HepG2 (cell line): ENCODE measurements at regions not wholly inside any gene's neighbourhood (a gene's known extent, or its start where the extent isn't known, plus 50 kb on each side); places are given as distances from the start of the nearest gene placed in this dataset.
A peak's percentile ranks its signal among the peaks of the same experiment; 100 is the strongest.

Experiments
- ATAC-seq: fragments of 200-7000 bp; cut with Tn5 transposase; 3 replicates; pipeline ENCODE4 v1.9.1; 2020; ENCODE audit warnings: mild to moderate bottlenecking, moderate library complexity
- BruUV-seq: library from RNA; stranded (reverse); fragments of 400-500 nt; replicated peaks from 2 replicates; lab custom pipeline; 2021; lab: Mats Ljungman, UMichigan
- CTCF ChIA-PET: fragments of 300-600 bp; formaldehyde crosslinking; extraction: SDS; loops from one replicate; lab custom pipeline; 2021; ENCODE audit warnings: low total read pairs, inconsistent platforms, low intra/inter-chr PET ratio; lab: Yijun Ruan, JAX
- POLR2A ChIA-PET: fragments of 350-600 bp; sonication (Branson Sonifier 250); formaldehyde crosslinking; loops from one replicate; lab custom pipeline; 2020; ENCODE audit warnings: antibody characterized with exemption, inconsistent platforms; lab: Yijun Ruan, JAX
- DNase-seq: peaks from one replicate; pipeline ENCODE4 v3.0.0-alpha.2; 2015; ENCODE audit warnings: low spot score
- FAIRE-seq: peaks from 3 replicates; lab custom pipeline; 2011; peaks lifted over from hg19 to GRCh38; lab: Jason Lieb, UNC
- H2AFZ ChIP-seq: one replicate; pipeline ENCODE4 v1.6.1; 2011; ENCODE audit warnings: low read length, inconsistent platforms
- H3K27ac ChIP-seq: fragments of 300-600 bp; 3 replicates; pipeline ENCODE4 v1.8.0; 2011; ENCODE audit warnings: mixed run types, mild to moderate bottlenecking, mixed read lengths, low read length, inconsistent platforms; ENCODE audit not compliant: insufficient read depth; ENCODE audit errors: extremely low read length
- H3K27me3 ChIP-seq, 2 experiments: fragments of 200-600 bp in 1 of 2; 2 replicates in 1 of 2; 3 replicates in 1 of 2; pipeline versions ENCODE4 v1.6.0 to v1.8.0; 2011; ENCODE audit warnings: low read length in 2 of 2, mild to moderate bottlenecking in 2 of 2, moderate library complexity in 2 of 2, inconsistent platforms in 1 of 2; ENCODE audit not compliant: insufficient read depth in 2 of 2, control insufficient read depth in 1 of 2
- H3K36me3 ChIP-seq, 2 experiments: fragments of 200-600 bp in 1 of 2; replicated peaks in 1 of 2; 2 replicates in 1 of 2; 3 replicates in 1 of 2; pipeline versions ENCODE4 v1.5.1 to v1.8.0; 2011; ENCODE audit warnings: low read length in 2 of 2, inconsistent platforms in 1 of 2; ENCODE audit not compliant: insufficient read depth in 2 of 2, control insufficient read depth in 1 of 2
- H3K4me1 ChIP-seq: 2 replicates; pipeline ENCODE4 v1.5.1; 2012; ENCODE audit warnings: low read length, inconsistent platforms; ENCODE audit not compliant: insufficient read depth
- H3K4me2 ChIP-seq: 2 replicates; pipeline ENCODE4 v1.6.0; 2011; ENCODE audit warnings: low read depth, low read length, inconsistent platforms
- H3K4me3 ChIP-seq, 3 experiments: fragments of 200-600 bp in 1 of 3; sonication (generic), shearing (Covaris generic) in 1 of 3; replicated peaks in 1 of 3; 2 replicates each; pipeline ENCODE4 v1.5.1; 2011 to 2016; ENCODE audit warnings: low read length in 3 of 3, inconsistent platforms in 2 of 3, low read depth in 2 of 3, mild to moderate bottlenecking in 2 of 3, control low read depth in 1 of 3, mixed read lengths in 1 of 3; ENCODE audit not compliant: insufficient read depth in 1 of 3
- H3K79me2 ChIP-seq: one replicate; pipeline ENCODE4 v1.6.1; 2011; ENCODE audit warnings: low read length, inconsistent platforms; ENCODE audit not compliant: insufficient read depth
- H3K9ac ChIP-seq: 2 replicates; pipeline ENCODE4 v1.6.0; 2011; ENCODE audit warnings: mild to moderate bottlenecking, low read depth, low read length, inconsistent platforms; ENCODE audit not compliant: insufficient read depth
- H3K9me3 ChIP-seq: 2 replicates; pipeline ENCODE4 v1.5.1; 2012; ENCODE audit warnings: mild to moderate bottlenecking, low read length
- H4K20me1 ChIP-seq: 2 replicates; pipeline ENCODE4 v1.6.0; 2011; ENCODE audit warnings: inconsistent platforms, mild to moderate bottlenecking, low read length, moderate library complexity; ENCODE audit not compliant: insufficient read depth
- CREBL2 ChIP-seq: sonication (generic); formaldehyde crosslinking; IDR thresholded peaks from 2 replicates; pipeline ENCODE4 v1.8.1; 2023; ENCODE audit warnings: missing genetic modification reagents, mild to moderate bottlenecking, borderline replicate concordance
- CSRNP1 ChIP-seq: sonication (generic); formaldehyde crosslinking; IDR thresholded peaks from 2 replicates; pipeline ENCODE4 v1.8.1; 2023; ENCODE audit warnings: mild to moderate bottlenecking, missing genetic modification reagents
- ERF ChIP-seq: IDR thresholded peaks from 2 replicates; pipeline ENCODE4 v1.6.1; 2018; ENCODE audit warnings: missing biosample characterization, missing genetic modification reagents
- HDAC1 ChIP-seq: sonication (generic); formaldehyde crosslinking; IDR thresholded peaks from 2 replicates; pipeline ENCODE4 v1.5.1; 2020; ENCODE audit warnings: mild to moderate bottlenecking, missing genetic modification reagents
- MNT ChIP-seq: fragments of 450-650 bp; IDR thresholded peaks from 2 replicates; pipeline ENCODE4 v1.6.1; 2016
- PBX3 ChIP-seq: sonication (generic); formaldehyde crosslinking; IDR thresholded peaks from 2 replicates; pipeline ENCODE4 v1.8.1; 2023; ENCODE audit warnings: missing genetic modification reagents, inconsistent platforms, borderline replicate concordance
- RFX1 ChIP-seq: fragments of 450-650 bp; IDR thresholded peaks from 2 replicates; pipeline ENCODE4 v1.6.1; 2017
- SETDB1 ChIP-seq: sonication (generic); formaldehyde crosslinking; IDR thresholded peaks from 2 replicates; pipeline ENCODE4 v1.5.1; 2020; ENCODE audit warnings: missing genetic modification reagents, mild to moderate bottlenecking, borderline replicate concordance
- SP4 ChIP-seq: sonication (generic); formaldehyde crosslinking; IDR thresholded peaks from 2 replicates; pipeline ENCODE4 v1.8.1; 2023; ENCODE audit warnings: mild to moderate bottlenecking, missing genetic modification reagents
- TEAD3 ChIP-seq: optimal IDR thresholded peaks from 2 replicates; pipeline ENCODE3; 2016; ENCODE audit warnings: borderline replicate concordance
- TSC22D2 ChIP-seq: sonication (generic); formaldehyde crosslinking; IDR thresholded peaks from 2 replicates; pipeline ENCODE4 v1.5.1; 2020; ENCODE audit warnings: missing genetic modification reagents, mild to moderate bottlenecking, borderline replicate concordance
- ZBTB7A ChIP-seq: sonication (generic); formaldehyde crosslinking; IDR thresholded peaks from 2 replicates; pipeline ENCODE4 v1.8.0; 2022; ENCODE audit warnings: mild to moderate bottlenecking, missing genetic modification reagents
- ZNF12 ChIP-seq: sonication (generic); formaldehyde crosslinking; IDR thresholded peaks from 2 replicates; pipeline ENCODE4 v1.5.0; 2020; ENCODE audit warnings: missing genetic modification reagents
- ZNF34 ChIP-seq: sonication (generic); formaldehyde crosslinking; IDR thresholded peaks from 2 replicates; pipeline ENCODE4 v1.4.0; 2020; ENCODE audit warnings: mild to moderate bottlenecking, missing genetic modification reagents, borderline replicate concordance
- ZNF446 ChIP-seq: sonication (generic); formaldehyde crosslinking; IDR thresholded peaks from 2 replicates; pipeline ENCODE4 v1.5.0; 2020; ENCODE audit warnings: mild to moderate bottlenecking, missing genetic modification reagents
- ZNF598 ChIP-seq: sonication (generic); formaldehyde crosslinking; IDR thresholded peaks from 2 replicates; pipeline ENCODE4 v1.5.1; 2020; ENCODE audit warnings: mild to moderate bottlenecking, missing genetic modification reagents, borderline replicate concordance
- ZNF749 ChIP-seq: sonication (generic); formaldehyde crosslinking; IDR thresholded peaks from 2 replicates; pipeline ENCODE4 v1.8.0; 2022; ENCODE audit warnings: mild to moderate bottlenecking, missing genetic modification reagents, moderate library complexity, borderline replicate concordance
- ZNF766 ChIP-seq: sonication (generic); formaldehyde crosslinking; IDR thresholded peaks from 2 replicates; pipeline ENCODE4 v1.5.0; 2020; ENCODE audit warnings: missing genetic modification reagents, borderline replicate concordance
- ZSCAN29 ChIP-seq: sonication (generic); formaldehyde crosslinking; conservative IDR thresholded peaks from 2 replicates; pipeline ENCODE4 v1.4.0; 2020; ENCODE audit warnings: mild to moderate bottlenecking, missing genetic modification reagents
- WGBS: methylation state at CpG from one replicate; pipeline ENCODE4 v1.1.6; 2017; ENCODE audit warnings: low lambda C conversion rate; 5-methylcytosine and 5-hydroxymethylcytosine counted together
- in situ Hi-C: cut with HindIII; loops from 2 replicates; pipeline ENCODE4 v1.10.0; 2017; ENCODE audit warnings: low pct_unique_long_range_greater_than_20kb; ENCODE audit not compliant: extremely low pct_ligation_motif_present
- intact Hi-C: fragments of 100-400 bp; cut with micrococcal nuclease; formaldehyde crosslinking; loops from one replicate; pipeline ENCODE4 v1.10.0; 2022; ENCODE audit not compliant: unreplicated experiment

GRCh38 chr6:156662025-156662445, 115.1 kb upstream of the ARID1B start:
- Histone ChIP-seq H3K27ac (no peak overlapping the region), H3K9ac (no peak overlapping the region), H3K4me1 (no peaks in the 10 kb centered on the region), H2AFZ (no peak overlapping the region), H3K79me2 (no peaks in the 10 kb centered on the region), H3K9me3 (no peaks in the 10 kb centered on the region), H3K27me3 (peaks cover 2 to 22% of the 10 kb centered on the region in 2 experiments; a peak in 3 of 5 replicates), H4K20me1 (no peaks in the 10 kb centered on the region), H3K4me3 (no peak overlapping the region), H3K4me2 (no peak overlapping the region), H3K36me3 (no peaks in the 10 kb centered on the region)
- ChIA-PET CTCF (interaction anchor here (2.0 kb wide), 1 partner anchor 98 kb away, joined by 12 read pairs; no protein-coding TSS in a partner anchor), POLR2A (no interaction called here)
- in situ Hi-C loops (no loop called here), intact Hi-C loops (loop anchor here (1.0 kb wide), 1 partner anchor 98 kb away; no protein-coding TSS in a partner anchor)
- FAIRE-seq, result peak; percentile 56
- DNase-seq, result peak; percentile 50
- BruUV-seq, result no TSS peak
- WGBS, result 35% methylated on average over 17 of the region's 17 CpGs
- peak; percentile 96 for ATAC-seq
- no peak for TF ChIP-seq MNT
- 0 out of 2 replicates have a peak, but pooled peaks have one; percentile 28 for TF ChIP-seq ZNF446 (CRISPR knock-in tag)
- TF ChIP-seq ZNF749 (CRISPR knock-in tag), result no peak
- no peak for TF ChIP-seq HDAC1
- 0 out of 2 replicates have a peak, but pooled peaks have one; percentile 19 for TF ChIP-seq SP4 (CRISPR knock-in tag)
- TF ChIP-seq ZSCAN29 (CRISPR knock-in tag), result no peak
- no peak for TF ChIP-seq SETDB1 (CRISPR knock-in tag)
- peak; percentile 60; the same call in 1 of the 2 replicates for TF ChIP-seq ZNF598
- no peak for TF ChIP-seq ZBTB7A (CRISPR knock-in tag)
- no peak for TF ChIP-seq ZNF766 (CRISPR knock-in tag)
- TF ChIP-seq ZNF34 (CRISPR knock-in tag), result no peak
- TF ChIP-seq TSC22D2 (CRISPR knock-in tag), result no peak
- no peak for TF ChIP-seq RFX1
- 0 out of 2 replicates have a peak, but pooled peaks have one; percentile 29 for TF ChIP-seq ZNF12 (CRISPR knock-in tag)
- TF ChIP-seq CSRNP1 (CRISPR knock-in tag), result no peak
- peak; percentile 33 for TF ChIP-seq TEAD3 (CRISPR knock-in tag)
- no peak for TF ChIP-seq CREBL2
- 0 out of 2 replicates have a peak, but pooled peaks have one; percentile 50 for TF ChIP-seq ERF (CRISPR knock-in tag)
- TF ChIP-seq PBX3, result no peak
